GM23338 (cell line): ENCODE measurements at regions not wholly inside any gene's neighbourhood (a gene's known extent, or its start where the extent isn't known, plus 50 kb on each side); places are given as distances from the start of the nearest gene placed in this dataset.

ENCODE experiments used
- ATAC-seq: fragments of 200-7000 bp; cut with Tn5 transposase; 3 replicates; pipeline ENCODE4 v1.9.1; 2020
- DNase-seq: peaks from one replicate; pipeline ENCODE4 v3.0.0-alpha.2; 2015; ENCODE audit warnings: low spot score
- H2AFZ ChIP-seq: fragments of 200-600 bp; sonication (generic); 2 replicates; pipeline ENCODE4 v1.8.0; 2016; ENCODE audit warnings: antibody characterized with exemption, mild to moderate bottlenecking, moderate library complexity
- H3F3A ChIP-seq: fragments of 200-600 bp; sonication (generic); replicated peaks from 2 replicates; pipeline ENCODE4 v1.8.0; 2017; ENCODE audit warnings: antibody characterized with exemption, mixed run types, low read depth
- H3K27ac ChIP-seq: fragments of 200-600 bp; sonication (generic); 2 replicates; pipeline ENCODE4 v1.6.1; 2016; ENCODE audit warnings: low read depth
- H3K27me3 ChIP-seq: fragments of 200-600 bp; sonication (generic); 2 replicates; pipeline ENCODE4 v1.8.0; 2016; ENCODE audit warnings: mild to moderate bottlenecking, mixed run types, moderate library complexity; ENCODE audit not compliant: insufficient read depth
- H3K36me3 ChIP-seq: fragments of 200-600 bp; sonication (generic); 2 replicates; pipeline ENCODE4 v1.8.0; 2016; ENCODE audit warnings: mild to moderate bottlenecking; ENCODE audit not compliant: insufficient read depth
- H3K4me1 ChIP-seq: fragments of 200-600 bp; sonication (generic); 2 replicates; pipeline ENCODE4 v1.8.0; 2016; ENCODE audit warnings: mild to moderate bottlenecking, moderate library complexity; ENCODE audit not compliant: insufficient read depth
- H3K4me2 ChIP-seq: fragments of 200-600 bp; sonication (generic); 2 replicates; pipeline ENCODE4 v1.7.1; 2017; ENCODE audit warnings: mixed run types
- H3K4me3 ChIP-seq: fragments of 200-600 bp; sonication (generic); 2 replicates; pipeline ENCODE4 v1.6.1; 2016; ENCODE audit warnings: mixed run types
- H3K79me2 ChIP-seq: fragments of 200-600 bp; sonication (generic); replicated peaks from 2 replicates; pipeline ENCODE4 v1.8.0; 2017; ENCODE audit warnings: mild to moderate bottlenecking; ENCODE audit not compliant: insufficient read depth
- H3K9me2 ChIP-seq: fragments of 200-600 bp; sonication (generic); 2 replicates; pipeline ENCODE4 v1.8.0; 2017; ENCODE audit not compliant: insufficient read depth
- H4K20me1 ChIP-seq: fragments of 200-600 bp; sonication (generic); replicated peaks from 2 replicates; pipeline ENCODE4 v1.8.0; 2017; ENCODE audit warnings: mild to moderate bottlenecking; ENCODE audit not compliant: insufficient read depth
- H3K27ac Mint-ChIP-seq: 2 replicates; pipeline ENCODE4 v1.8.0; 2020; ENCODE audit warnings: inconsistent platforms, mild to moderate bottlenecking, moderate library complexity, mixed read lengths
- H3K27me3 Mint-ChIP-seq: 3 replicates; pipeline ENCODE4 v1.8.0; 2022; ENCODE audit warnings: low read depth, mild to moderate bottlenecking, moderate library complexity, mixed read lengths, inconsistent platforms; ENCODE audit not compliant: insufficient read depth, poor library complexity
- H3K36me3 Mint-ChIP-seq: 3 replicates; pipeline ENCODE4 v1.8.0; 2021; ENCODE audit warnings: low read depth, mild to moderate bottlenecking, inconsistent platforms, moderate library complexity, mixed read lengths
- H3K4me1 Mint-ChIP-seq: 3 replicates; pipeline ENCODE4 v1.8.0; 2020; ENCODE audit warnings: mild to moderate bottlenecking, inconsistent platforms, mixed read lengths
- H3K4me3 Mint-ChIP-seq: 3 replicates; pipeline ENCODE4 v1.8.0; 2021; ENCODE audit warnings: moderate library complexity, mild to moderate bottlenecking, inconsistent platforms, mixed read lengths
- H3K9me3 Mint-ChIP-seq: 3 replicates; pipeline ENCODE4 v1.8.0; 2020; ENCODE audit warnings: moderate library complexity, mild to moderate bottlenecking, inconsistent platforms, mixed read lengths
- CREB1 ChIP-seq: fragments of 250-450 bp; sonication (Bioruptor Pico); IDR thresholded peaks from 2 replicates; pipeline ENCODE4 v1.5.0; 2020; ENCODE audit warnings: low read depth, mild to moderate bottlenecking, moderate library complexity
- CTCF ChIP-seq, 2 experiments: fragments of 200-600 bp in 1 of 2; sonication (generic) in 1 of 2; conservative IDR thresholded peaks; 2 replicates each; pipeline versions ENCODE4 v1.5.1 to v1.6.1; 2016 to 2017; ENCODE audit warnings: antibody characterized with exemption in 2 of 2, low read depth in 2 of 2, mild to moderate bottlenecking in 2 of 2, moderate library complexity in 1 of 2
- ETS1 ChIP-seq: IDR thresholded peaks from 2 replicates; pipeline ENCODE4 v1.6.1; 2016; ENCODE audit warnings: antibody characterized with exemption
- EZH2 ChIP-seq: fragments of 200-600 bp; sonication (generic); IDR thresholded peaks from one replicate; pipeline ENCODE4 v1.8.0; 2017; ENCODE audit warnings: antibody characterized with exemption, mild to moderate bottlenecking, low read depth; ENCODE audit not compliant: unreplicated experiment
- EZH2phosphoT487 ChIP-seq: fragments of 200-600 bp; sonication (generic); IDR thresholded peaks from one replicate; pipeline ENCODE4 v1.8.1; 2018; ENCODE audit warnings: antibody characterized with exemption; ENCODE audit not compliant: unreplicated experiment
- NANOG ChIP-seq: IDR thresholded peaks from 2 replicates; pipeline ENCODE4 v1.6.1; 2016; ENCODE audit warnings: antibody characterized with exemption, borderline replicate concordance
- POLR2AphosphoS5 ChIP-seq: IDR thresholded peaks from 2 replicates; pipeline ENCODE4 v1.6.1; 2016; ENCODE audit warnings: antibody characterized with exemption, low read depth
- REST ChIP-seq: IDR thresholded peaks from one replicate; pipeline ENCODE4 v1.6.1; 2018; ENCODE audit warnings: antibody characterized with exemption; ENCODE audit not compliant: unreplicated experiment
- ZNF462 ChIP-seq: fragments of 250-450 bp; sonication (Bioruptor Pico); IDR thresholded peaks from 2 replicates; pipeline ENCODE4 v1.5.0; 2020; ENCODE audit warnings: mild to moderate bottlenecking, moderate library complexity

GRCh38 chrX:69216446-69216845 is 51.2 kb upstream of the PJA1 start:
- ATAC-seq (no peak), DNase-seq (no peak)
- Mint-ChIP-seq H3K9me3 (no peaks in the 10 kb centered on the region; the same call in 2 of the 3 replicates), H3K4me1 (no peaks in the 10 kb centered on the region; the same call in 2 of the 3 replicates), H3K4me3 (no peak overlapping the region), H3K27ac (no peak overlapping the region), H3K27me3 (peaks cover 2% of the 10 kb centered on the region), H3K36me3 (no peaks in the 10 kb centered on the region)
- no peak overlapping the region for H3K4me2 ChIP-seq
- no peak overlapping the region for H2AFZ ChIP-seq
- 0 out of 2 replicates have a peak, but pooled peaks cover 5% of the 10 kb centered on the region for H3K27me3 ChIP-seq
- no peak overlapping the region for H3K27ac ChIP-seq
- H3K36me3 ChIP-seq = no peaks in the 10 kb centered on the region
- no peaks in the 10 kb centered on the region for H3K79me2 ChIP-seq
- TF ChIP-seq NANOG (no peak), EZH2phosphoT487 (no peak), POLR2AphosphoS5 (no peak), CTCF (conservative IDR thresholded peaks at IDR 0.05; ENCODE audit: low read depth in 2 of 2) (no peak), REST (no peak), CREB1 (CRISPR knock-in tag) (no peak), EZH2 (no peak), ETS1 (no peak)
- no peak overlapping the region for H3K4me3 ChIP-seq
- no peaks in the 10 kb centered on the region for H3K4me1 ChIP-seq
- H4K20me1 ChIP-seq = no peaks in the 10 kb centered on the region
- no peaks in the 10 kb centered on the region for H3K9me2 ChIP-seq
- no peaks in the 10 kb centered on the region for H3F3A ChIP-seq

- H3K4me3 ChIP-seq = no peak overlapping the region
- Mint-ChIP-seq H3K27me3 (peaks cover 2% of the 10 kb centered on the region), H3K9me3 (no peaks in the 10 kb centered on the region; the same call in 2 of the 3 replicates), H3K4me3 (no peak overlapping the region), H3K36me3 (no peaks in the 10 kb centered on the region), H3K4me1 (no peaks in the 10 kb centered on the region; the same call in 2 of the 3 replicates), H3K27ac (no peak overlapping the region)
- no peak overlapping the region for H3K4me2 ChIP-seq
- H3K79me2 ChIP-seq = no peaks in the 10 kb centered on the region
- no peaks in the 10 kb centered on the region for H4K20me1 ChIP-seq
- no peaks in the 10 kb centered on the region for H3K4me1 ChIP-seq
- ATAC-seq (no peak), DNase-seq (no peak)
- no peaks in the 10 kb centered on the region for H3K27me3 ChIP-seq
- no peaks in the 10 kb centered on the region for H3F3A ChIP-seq
- H3K36me3 ChIP-seq = no peaks in the 10 kb centered on the region
- no peak overlapping the region for H3K27ac ChIP-seq
- no peaks in the 10 kb centered on the region for H3K9me2 ChIP-seq
- no peak overlapping the region for H2AFZ ChIP-seq
- no peak for TF ChIP-seq ZNF462 (CRISPR knock-in tag)
Measured at GRCh38 chrX:69215161-69215875, 50.1 kb upstream of the PJA1 start.
